Fibroblast of the aortic adventitia (primary cell): ENCODE measurements at regions not wholly inside any gene's neighbourhood (a gene's known extent, or its start where the extent isn't known, plus 50 kb on each side); places are given as distances from the start of the nearest gene placed in this dataset.

Experiments used
- DNase-seq: peaks from one replicate; pipeline ENCODE4 v3.0.0-alpha.2; 2010; ENCODE audit warnings: low read depth
- H3K4me3 ChIP-seq: 2 replicates; pipeline ENCODE4 v1.5.1; 2011; ENCODE audit warnings: low read depth, mild to moderate bottlenecking, control low read depth, low read length, moderate library complexity
- TF ChIP-seq, protein P1 (sequence below): IDR thresholded peaks from 2 replicates; pipeline ENCODE4 v1.5.1; 2011; ENCODE audit warnings: mild to moderate bottlenecking, low read length, control low read depth, inconsistent platforms; ENCODE audit not compliant: insufficient read depth

DNA sequence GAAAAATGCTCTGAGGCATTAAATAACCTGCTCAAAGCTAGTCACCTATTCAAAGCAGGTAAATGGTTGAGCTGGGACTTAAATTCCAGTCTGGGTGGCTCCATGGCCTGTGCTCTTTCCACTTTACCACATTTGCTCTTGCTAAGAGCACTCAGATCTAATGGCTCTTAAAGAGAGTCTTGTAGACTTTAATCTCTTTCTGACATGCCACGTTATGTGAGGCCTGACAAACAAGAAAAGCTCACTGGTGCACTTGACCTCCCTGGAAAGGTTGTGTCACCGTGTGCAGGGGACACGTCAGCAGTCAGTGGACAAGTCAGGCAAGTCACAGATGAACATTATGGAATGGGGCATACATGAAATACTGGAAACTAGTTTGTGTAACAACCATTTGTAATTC is 129.9 kb upstream of the RPS23 start:
- DNase-seq: no peak
- TF ChIP-seq, protein P1, sequence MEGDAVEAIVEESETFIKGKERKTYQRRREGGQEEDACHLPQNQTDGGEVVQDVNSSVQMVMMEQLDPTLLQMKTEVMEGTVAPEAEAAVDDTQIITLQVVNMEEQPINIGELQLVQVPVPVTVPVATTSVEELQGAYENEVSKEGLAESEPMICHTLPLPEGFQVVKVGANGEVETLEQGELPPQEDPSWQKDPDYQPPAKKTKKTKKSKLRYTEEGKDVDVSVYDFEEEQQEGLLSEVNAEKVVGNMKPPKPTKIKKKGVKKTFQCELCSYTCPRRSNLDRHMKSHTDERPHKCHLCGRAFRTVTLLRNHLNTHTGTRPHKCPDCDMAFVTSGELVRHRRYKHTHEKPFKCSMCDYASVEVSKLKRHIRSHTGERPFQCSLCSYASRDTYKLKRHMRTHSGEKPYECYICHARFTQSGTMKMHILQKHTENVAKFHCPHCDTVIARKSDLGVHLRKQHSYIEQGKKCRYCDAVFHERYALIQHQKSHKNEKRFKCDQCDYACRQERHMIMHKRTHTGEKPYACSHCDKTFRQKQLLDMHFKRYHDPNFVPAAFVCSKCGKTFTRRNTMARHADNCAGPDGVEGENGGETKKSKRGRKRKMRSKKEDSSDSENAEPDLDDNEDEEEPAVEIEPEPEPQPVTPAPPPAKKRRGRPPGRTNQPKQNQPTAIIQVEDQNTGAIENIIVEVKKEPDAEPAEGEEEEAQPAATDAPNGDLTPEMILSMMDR: no peak
- no peak overlapping the region for H3K4me3 ChIP-seq

- TF ChIP-seq, protein P1: no peak
- no peak overlapping the region for H3K4me3 ChIP-seq
- peak; percentile 89 for DNase-seq
These were observed 128.1 kb upstream of the RPS23 start for GRCh38 chr5:82406205-82406773.

DNA sequence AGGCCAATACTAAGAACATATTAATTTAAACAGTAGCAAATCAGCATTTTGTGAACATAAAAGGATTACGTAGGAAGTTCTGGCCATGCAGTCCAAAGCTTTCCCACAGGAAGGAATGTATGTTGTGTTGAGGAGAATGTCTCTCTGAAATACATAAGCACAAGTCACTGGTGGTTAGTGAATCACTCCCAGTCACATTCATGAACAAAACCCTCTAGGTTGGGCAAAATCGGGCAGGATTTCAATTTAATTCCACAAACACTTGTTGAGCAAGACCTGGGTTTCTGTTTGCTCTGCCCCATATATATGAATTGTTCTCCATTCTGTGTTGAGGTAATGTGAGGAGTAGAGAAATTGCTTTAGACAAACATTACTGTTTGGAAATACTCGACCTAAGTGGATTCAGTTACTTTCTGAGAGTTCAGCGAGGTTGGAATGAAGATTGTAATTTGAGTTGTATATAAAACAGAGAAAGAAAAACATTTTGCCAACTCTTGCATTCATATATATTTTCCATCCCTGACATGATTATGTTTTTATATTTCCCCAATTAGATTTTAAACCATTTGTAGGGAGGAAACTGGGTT is 127.6 kb upstream of the RPS23 start:
- TF ChIP-seq, protein P1: no peak
- H3K4me3 ChIP-seq: no peak overlapping the region
- DNase-seq: peak; percentile 98

- H3K4me3 ChIP-seq: no peak overlapping the region
- DNase-seq: peak; percentile 84
- TF ChIP-seq, protein P1: no peak
These were observed 127.0 kb upstream of the RPS23 start for GRCh38 chr5:82405161-82405560.

- no peak for DNase-seq
- TF ChIP-seq, protein P1: no peak
- H3K4me3 ChIP-seq: no peak overlapping the region
These were observed 126.3 kb upstream of the RPS23 start for GRCh38 chr5:82404382-82404945.

DNA sequence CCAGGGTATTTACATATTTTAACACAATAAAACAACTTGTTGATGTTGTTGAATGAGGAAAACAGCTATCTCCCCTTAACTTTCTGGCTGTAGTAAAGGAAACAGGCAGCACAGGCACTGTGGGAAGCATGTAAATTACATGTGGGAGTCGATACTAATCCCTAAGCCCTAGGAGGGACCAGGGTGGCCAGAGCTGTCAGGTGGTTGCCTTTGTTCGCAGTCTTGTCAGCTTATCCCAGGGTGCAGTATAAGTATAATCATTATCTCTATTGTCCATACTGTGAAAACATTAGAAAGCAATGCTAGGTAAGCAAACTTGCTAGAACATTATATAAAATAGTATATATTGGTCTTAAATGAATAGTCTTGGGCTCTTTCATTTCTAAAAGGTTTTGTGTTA is 125.6 kb upstream of the RPS23 start:
- TF ChIP-seq, protein P1: no peak
- no peak for DNase-seq
- H3K4me3 ChIP-seq: no peak overlapping the region
